ENCODE measurements at regions not wholly inside any gene's neighbourhood (a gene's known extent, or its start where the extent isn't known, plus 50 kb on each side); places are given as distances from the start of the nearest gene placed in this dataset.
"Not testable (repeated sequence)": the region's sequence is repeated elsewhere in the genome, so short reads cannot be mapped to it uniquely, and the experiment has no call there.

DNA sequence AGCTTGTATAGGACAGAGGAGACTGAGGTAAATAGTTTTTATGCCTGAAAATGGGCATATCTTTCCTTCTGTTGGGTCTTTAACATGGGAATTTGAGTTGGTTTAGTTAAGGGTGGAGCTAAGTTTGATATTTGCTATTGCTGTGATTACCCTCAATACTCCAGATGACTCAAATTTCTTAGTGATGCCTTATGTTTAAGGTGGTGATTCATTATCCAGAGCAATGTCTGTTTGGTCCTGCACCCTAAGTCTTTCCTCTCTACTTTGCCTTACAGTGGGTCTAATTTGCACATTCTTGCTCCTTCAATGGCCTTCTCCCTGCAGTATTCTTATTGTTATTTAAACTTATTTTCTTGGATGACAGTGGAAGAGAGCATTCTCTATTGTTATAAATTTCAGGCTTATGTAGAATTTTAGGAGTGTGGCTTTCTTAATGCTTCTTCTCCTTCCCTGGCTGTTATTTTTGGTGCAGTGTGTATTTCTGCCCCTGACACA lies 312.9 kb upstream of the RPS23 start:
- no peaks in the 10 kb centered on the region for H3K4me1 ChIP-seq
- H3K27me3 ChIP-seq = no peaks in the 10 kb centered on the region
- no peak for DNase-seq (ENCODE audit: extremely low spot score)
- TF ChIP-seq POLR2AphosphoS5 (IDR thresholded peaks at IDR 0.05) (no peak), POLR2A (IDR thresholded peaks at IDR 0.05; ENCODE audit: low read depth) (no peak), EP300 (IDR thresholded peaks at IDR 0.05) (no peak)
- TF ChIP-seq, protein P1, sequence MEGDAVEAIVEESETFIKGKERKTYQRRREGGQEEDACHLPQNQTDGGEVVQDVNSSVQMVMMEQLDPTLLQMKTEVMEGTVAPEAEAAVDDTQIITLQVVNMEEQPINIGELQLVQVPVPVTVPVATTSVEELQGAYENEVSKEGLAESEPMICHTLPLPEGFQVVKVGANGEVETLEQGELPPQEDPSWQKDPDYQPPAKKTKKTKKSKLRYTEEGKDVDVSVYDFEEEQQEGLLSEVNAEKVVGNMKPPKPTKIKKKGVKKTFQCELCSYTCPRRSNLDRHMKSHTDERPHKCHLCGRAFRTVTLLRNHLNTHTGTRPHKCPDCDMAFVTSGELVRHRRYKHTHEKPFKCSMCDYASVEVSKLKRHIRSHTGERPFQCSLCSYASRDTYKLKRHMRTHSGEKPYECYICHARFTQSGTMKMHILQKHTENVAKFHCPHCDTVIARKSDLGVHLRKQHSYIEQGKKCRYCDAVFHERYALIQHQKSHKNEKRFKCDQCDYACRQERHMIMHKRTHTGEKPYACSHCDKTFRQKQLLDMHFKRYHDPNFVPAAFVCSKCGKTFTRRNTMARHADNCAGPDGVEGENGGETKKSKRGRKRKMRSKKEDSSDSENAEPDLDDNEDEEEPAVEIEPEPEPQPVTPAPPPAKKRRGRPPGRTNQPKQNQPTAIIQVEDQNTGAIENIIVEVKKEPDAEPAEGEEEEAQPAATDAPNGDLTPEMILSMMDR (IDR thresholded peaks at IDR 0.05) = no peak
- H3K9me3 ChIP-seq = no peaks in the 10 kb centered on the region
- H3K36me3 ChIP-seq = no peaks in the 10 kb centered on the region
- intact Hi-C loops (cut with DNase I) = no loop called here
- no peak overlapping the region for H3K27ac ChIP-seq (replicated peaks in 1 of 4)
- no peak overlapping the region for H3K4me3 ChIP-seq

- no peak for DNase-seq (ENCODE audit: extremely low spot score)
- no peaks in the 10 kb centered on the region for H3K4me1 ChIP-seq
- H3K4me3 ChIP-seq = no peak overlapping the region
- WGBS = 74% methylated on average over 1 of the region's 1 CpG
- TF ChIP-seq, protein P1 (IDR thresholded peaks at IDR 0.05) = no peak
- no peak for TF ChIP-seq POLR2AphosphoS5 (IDR thresholded peaks at IDR 0.05)
- TF ChIP-seq POLR2A (IDR thresholded peaks at IDR 0.05; ENCODE audit: low read depth) = no peak
- no peak for TF ChIP-seq EP300 (IDR thresholded peaks at IDR 0.05)
- H3K36me3 ChIP-seq = no peaks in the 10 kb centered on the region
- intact Hi-C loops (cut with DNase I) = no loop called here
- H3K9me3 ChIP-seq = no peaks in the 10 kb centered on the region
- H3K27ac ChIP-seq (replicated peaks in 1 of 4) = no peak overlapping the region
- H3K27me3 ChIP-seq = no peaks in the 10 kb centered on the region
These were observed 312.0 kb upstream of the RPS23 start for GRCh38 chr5:82590112-82590511.

DNA sequence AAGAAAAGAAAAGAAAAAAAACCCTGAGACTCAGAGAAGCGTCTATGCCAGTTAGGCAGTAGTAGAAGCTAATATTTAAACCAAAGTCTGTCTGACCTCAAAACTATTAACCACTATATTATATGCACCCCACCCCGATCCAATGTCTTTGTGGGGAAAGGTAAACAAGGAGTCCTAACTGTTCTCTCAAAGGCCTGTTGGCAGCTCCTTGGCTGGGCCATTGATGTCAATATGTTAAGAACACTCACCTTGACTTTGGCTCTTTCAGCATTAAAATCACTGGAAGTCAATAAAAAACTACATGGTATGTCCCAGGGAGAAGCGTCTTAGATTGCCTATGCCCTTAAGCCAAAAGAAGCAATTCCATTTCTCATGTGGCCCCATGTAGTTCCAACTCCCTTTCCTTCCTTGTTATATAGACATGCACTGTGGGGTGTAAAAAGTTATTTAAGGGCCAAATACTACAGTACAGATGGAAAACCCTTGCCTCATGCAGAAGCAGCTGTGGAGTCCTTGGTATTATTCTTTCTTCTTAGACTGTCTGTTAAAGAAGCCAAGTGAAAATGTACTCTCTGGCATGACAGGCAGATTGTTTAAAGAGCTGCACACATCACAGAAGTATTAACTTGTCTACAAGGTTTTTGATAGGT lies 308.6 kb upstream of the RPS23 start:
- 84% methylated on average over 3 of the region's 3 CpGs for WGBS
- no peaks in the 10 kb centered on the region for H3K36me3 ChIP-seq

GRCh38 chr5:82586181-82586580 lies 308.0 kb upstream of the RPS23 start:
- Histone ChIP-seq H3K27me3 (no peaks in the 10 kb centered on the region), H3K36me3 (no peaks in the 10 kb centered on the region), H3K4me1 (no peaks in the 10 kb centered on the region), H3K4me3 (no peak overlapping the region), H3K27ac (replicated peaks in 1 of 4) (no peak overlapping the region), H3K9me3 (peaks cover 0 to 8% (median 2%) of the 10 kb centered on the region in 4 donors)
- TF ChIP-seq POLR2A (IDR thresholded peaks at IDR 0.05; ENCODE audit: low read depth) (no peak), EP300 (IDR thresholded peaks at IDR 0.05) (no peak), POLR2AphosphoS5 (IDR thresholded peaks at IDR 0.05) (no peak)
- TF ChIP-seq, protein P1 (IDR thresholded peaks at IDR 0.05) = no peak
- no peak for DNase-seq (ENCODE audit: extremely low spot score)
- WGBS = 84% methylated on average over 2 of the region's 2 CpGs
- intact Hi-C loops (cut with DNase I) = no loop called here

More for the DNA sequence above, 308.6 kb upstream of the RPS23 start:
- TF ChIP-seq, protein P1 (IDR thresholded peaks at IDR 0.05) = no peak
- TF ChIP-seq POLR2AphosphoS5 (IDR thresholded peaks at IDR 0.05) (no peak), POLR2A (IDR thresholded peaks at IDR 0.05; ENCODE audit: low read depth) (no peak), EP300 (IDR thresholded peaks at IDR 0.05) (no peak)
- H3K27me3 ChIP-seq = no peaks in the 10 kb centered on the region
- H3K9me3 ChIP-seq = peaks cover 0 to 5% (median 2%) of the 10 kb centered on the region in 4 donors
- intact Hi-C loops (cut with DNase I) = no loop called here
- H3K4me1 ChIP-seq = no peaks in the 10 kb centered on the region
- H3K4me3 ChIP-seq = no peak overlapping the region
- no peak for DNase-seq (ENCODE audit: extremely low spot score)
- H3K27ac ChIP-seq (replicated peaks in 1 of 4) = no peak overlapping the region

DNA sequence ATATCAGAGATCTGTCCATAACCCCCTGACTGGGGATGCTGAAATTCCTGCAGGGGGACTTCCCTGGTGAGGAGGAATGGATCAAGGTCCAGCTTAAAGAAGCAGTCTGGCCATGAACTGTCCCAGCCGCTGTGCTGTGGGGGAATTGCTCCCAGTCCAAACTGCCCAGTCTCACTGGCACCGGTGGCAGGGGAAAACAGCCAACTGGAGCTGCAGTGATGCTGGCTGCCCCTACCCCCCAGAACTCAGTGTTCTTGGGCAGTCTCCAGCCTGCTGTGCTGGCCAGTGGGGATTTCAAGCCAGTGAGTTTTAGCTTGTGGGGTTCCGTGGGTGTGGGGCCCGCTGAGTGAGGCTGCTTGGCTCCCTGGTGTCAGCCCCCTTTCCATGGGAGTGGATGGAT lies 306.5 kb upstream of the RPS23 start:
- no peak for TF ChIP-seq POLR2A (IDR thresholded peaks at IDR 0.05; ENCODE audit: low read depth)
- TF ChIP-seq, protein P1 (IDR thresholded peaks at IDR 0.05) = no peak
- no peak for TF ChIP-seq EP300 (IDR thresholded peaks at IDR 0.05)
- no peak for TF ChIP-seq POLR2AphosphoS5 (IDR thresholded peaks at IDR 0.05)
- H3K27ac ChIP-seq (replicated peaks in 1 of 4) = no peak overlapping the region
- WGBS = 90% methylated on average over 2 of the region's 4 CpGs
- no peaks in the 10 kb centered on the region for H3K36me3 ChIP-seq
- no peaks in the 10 kb centered on the region for H3K4me1 ChIP-seq
- DNase-seq (ENCODE audit: extremely low spot score) = no peak
- intact Hi-C loops (cut with DNase I) = no loop called here
- H3K4me3 ChIP-seq = no peak overlapping the region
- H3K27me3 ChIP-seq = no peaks in the 10 kb centered on the region
- H3K9me3 ChIP-seq = peaks cover 0 to 17% (median 4%) of the 10 kb centered on the region in 4 donors

DNA sequence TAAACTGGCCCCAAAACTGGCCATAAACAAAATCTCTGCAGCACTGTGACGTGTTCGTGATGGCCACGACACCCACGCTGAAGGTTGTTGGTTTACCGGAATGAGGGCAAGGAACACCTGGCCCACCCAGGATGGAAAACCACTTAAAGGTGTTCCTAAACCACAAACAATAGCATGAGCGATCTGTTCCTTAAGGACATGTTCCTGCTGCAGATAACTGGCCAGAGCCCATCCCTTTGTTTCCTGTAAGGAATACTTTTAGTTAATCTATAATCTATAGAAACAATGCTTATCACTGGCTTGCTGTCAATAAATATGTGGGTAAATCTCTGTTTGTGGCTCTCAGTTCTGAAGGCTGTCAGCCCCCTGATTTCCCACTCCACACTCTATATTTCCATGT lies 305.2 kb upstream of the RPS23 start:
- intact Hi-C loops (cut with DNase I); H3K4me1 ChIP-seq; DNase-seq (ENCODE audit: extremely low spot score); H3K36me3 ChIP-seq; H3K27me3 ChIP-seq; H3K4me3 ChIP-seq; H3K27ac ChIP-seq (replicated peaks in 1 of 4): not testable (repeated sequence)
- peaks cover 0 to 18% (median 4%) of the 10 kb centered on the region in 4 donors for H3K9me3 ChIP-seq
- WGBS = 100% methylated on average over 1 of the region's 6 CpGs
